ENCODE measurements at regions not wholly inside any gene's neighbourhood (a gene's known extent, or its start where the extent isn't known, plus 50 kb on each side); places are given as distances from the start of the nearest gene placed in this dataset.

DNA sequence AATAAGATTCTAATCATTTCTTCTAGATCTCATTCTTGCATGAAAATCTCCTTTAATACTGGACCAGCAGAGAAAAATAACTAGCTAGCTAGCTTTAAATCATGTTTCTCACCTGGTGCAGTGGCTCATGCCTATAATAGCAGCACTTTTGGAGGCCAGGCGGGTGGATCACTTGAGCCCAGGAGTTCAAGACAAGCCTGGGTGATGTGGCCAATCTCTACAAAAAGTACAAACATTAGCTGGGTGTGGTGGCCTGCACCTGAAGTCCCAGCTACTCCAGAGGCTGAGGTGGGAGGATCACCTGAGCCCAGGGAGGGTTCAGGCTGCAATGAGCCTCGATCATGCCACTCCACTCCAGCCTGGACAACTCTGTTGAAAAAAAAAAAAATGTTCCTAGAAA lies 99.2 kb downstream of the BAMBI start:
- TF ChIP-seq, protein P1, sequence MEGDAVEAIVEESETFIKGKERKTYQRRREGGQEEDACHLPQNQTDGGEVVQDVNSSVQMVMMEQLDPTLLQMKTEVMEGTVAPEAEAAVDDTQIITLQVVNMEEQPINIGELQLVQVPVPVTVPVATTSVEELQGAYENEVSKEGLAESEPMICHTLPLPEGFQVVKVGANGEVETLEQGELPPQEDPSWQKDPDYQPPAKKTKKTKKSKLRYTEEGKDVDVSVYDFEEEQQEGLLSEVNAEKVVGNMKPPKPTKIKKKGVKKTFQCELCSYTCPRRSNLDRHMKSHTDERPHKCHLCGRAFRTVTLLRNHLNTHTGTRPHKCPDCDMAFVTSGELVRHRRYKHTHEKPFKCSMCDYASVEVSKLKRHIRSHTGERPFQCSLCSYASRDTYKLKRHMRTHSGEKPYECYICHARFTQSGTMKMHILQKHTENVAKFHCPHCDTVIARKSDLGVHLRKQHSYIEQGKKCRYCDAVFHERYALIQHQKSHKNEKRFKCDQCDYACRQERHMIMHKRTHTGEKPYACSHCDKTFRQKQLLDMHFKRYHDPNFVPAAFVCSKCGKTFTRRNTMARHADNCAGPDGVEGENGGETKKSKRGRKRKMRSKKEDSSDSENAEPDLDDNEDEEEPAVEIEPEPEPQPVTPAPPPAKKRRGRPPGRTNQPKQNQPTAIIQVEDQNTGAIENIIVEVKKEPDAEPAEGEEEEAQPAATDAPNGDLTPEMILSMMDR (optimal IDR thresholded peaks at IDR 0.05 in 1 of 3, IDR thresholded peaks at IDR 0.05 in 1 of 3, conservative IDR thresholded peaks at IDR 0.05 in 1 of 3; ENCODE audit: extremely low read depth in 1 of 3, insufficient read depth in 2 of 3, low read length in 3 of 3): no peak
- TF ChIP-seq EZH2 (IDR thresholded peaks at IDR 0.05; ENCODE audit: low read length): no peak
- Histone ChIP-seq H4K20me1 (ENCODE audit: control insufficient read depth, extremely low read depth, insufficient read depth, low read length) (no peaks in the 10 kb centered on the region), H3K9me3 (ENCODE audit: control insufficient read depth, low read depth, low read length) (no peaks in the 10 kb centered on the region), H3K9me1 (ENCODE audit: control insufficient read depth, extremely low read depth, insufficient read depth, low read length) (no peaks in the 10 kb centered on the region), H3K9ac (ENCODE audit: control insufficient read depth, extremely low read depth, insufficient read depth, low read length) (no peak overlapping the region), H3K79me2 (ENCODE audit: control insufficient read depth, insufficient read depth, low read length) (no peaks in the 10 kb centered on the region), H3K4me1 (ENCODE audit: control insufficient read depth, extremely low read depth, insufficient read depth, low read length) (no peaks in the 10 kb centered on the region), H3K27me3 (ENCODE audit: control insufficient read depth, extremely low read depth, insufficient read depth, low read length) (no peaks in the 10 kb centered on the region), H3K27ac (ENCODE audit: control insufficient read depth, insufficient read depth, low read length) (no peak overlapping the region), H2AFZ (ENCODE audit: control insufficient read depth, low read length) (no peak overlapping the region), H3K4me2 (ENCODE audit: control insufficient read depth, extremely low read depth, insufficient read depth, low read depth, low read length) (no peak overlapping the region), H3K36me3 (ENCODE audit: control insufficient read depth in 2 of 2, extremely low read depth in 1 of 2, insufficient read depth in 2 of 2, low read length in 2 of 2) (no peaks in the 10 kb centered on the region), H3K4me3 (ENCODE audit: control insufficient read depth in 2 of 3, extremely low read depth in 1 of 3, insufficient read depth in 2 of 3, low read depth in 1 of 3, low read length in 3 of 3) (no peak overlapping the region)
- FAIRE-seq: no peak
- dilution Hi-C loops (cut with MboI; ENCODE audit: extremely low pct_ligation_motif_present, low sequenced_read_pairs): no loop called here
- DNase-seq (ENCODE audit: low read depth, low spot score): no peak

DNA sequence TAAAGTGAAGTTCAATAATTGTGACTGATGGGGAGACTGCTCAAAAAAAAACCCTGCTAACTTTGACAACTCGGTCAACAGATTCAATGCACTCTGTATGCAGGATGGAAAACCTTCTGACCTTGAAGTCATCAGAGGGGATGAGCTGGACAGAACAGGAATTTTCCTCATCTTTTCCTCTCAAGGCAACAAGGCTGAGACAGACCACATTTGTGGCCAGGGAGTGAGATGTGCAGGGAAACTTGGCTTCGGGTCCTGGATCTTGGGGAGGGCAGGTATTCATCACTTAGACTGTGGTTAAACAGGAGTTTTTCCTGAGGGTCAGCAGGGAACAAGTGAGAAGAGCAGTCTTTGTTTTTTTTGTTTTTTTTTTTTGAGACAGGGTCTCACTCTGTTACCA lies 100.6 kb downstream of the BAMBI start:
- no peaks in the 10 kb centered on the region for H3K27me3 ChIP-seq (ENCODE audit: control insufficient read depth, extremely low read depth, insufficient read depth, low read length)
- no peak overlapping the region for H3K9ac ChIP-seq (ENCODE audit: control insufficient read depth, extremely low read depth, insufficient read depth, low read length)
- no peak for DNase-seq (ENCODE audit: low read depth, low spot score)
- H2AFZ ChIP-seq (ENCODE audit: control insufficient read depth, low read length): no peak overlapping the region
- no peak overlapping the region for H3K4me3 ChIP-seq (ENCODE audit: control insufficient read depth in 2 of 3, extremely low read depth in 1 of 3, insufficient read depth in 2 of 3, low read depth in 1 of 3, low read length in 3 of 3)
- no peak overlapping the region for H3K4me2 ChIP-seq (ENCODE audit: control insufficient read depth, extremely low read depth, insufficient read depth, low read depth, low read length)
- H3K79me2 ChIP-seq (ENCODE audit: control insufficient read depth, insufficient read depth, low read length): no peaks in the 10 kb centered on the region
- H4K20me1 ChIP-seq (ENCODE audit: control insufficient read depth, extremely low read depth, insufficient read depth, low read length): no peaks in the 10 kb centered on the region
- no peak for TF ChIP-seq EZH2 (IDR thresholded peaks at IDR 0.05; ENCODE audit: low read length)
- TF ChIP-seq, protein P1 (optimal IDR thresholded peaks at IDR 0.05 in 1 of 3, IDR thresholded peaks at IDR 0.05 in 1 of 3, conservative IDR thresholded peaks at IDR 0.05 in 1 of 3; ENCODE audit: extremely low read depth in 1 of 3, insufficient read depth in 2 of 3, low read length in 3 of 3): no peak
- no peaks in the 10 kb centered on the region for H3K9me3 ChIP-seq (ENCODE audit: control insufficient read depth, low read depth, low read length)
- no peaks in the 10 kb centered on the region for H3K9me1 ChIP-seq (ENCODE audit: control insufficient read depth, extremely low read depth, insufficient read depth, low read length)
- H3K4me1 ChIP-seq (ENCODE audit: control insufficient read depth, extremely low read depth, insufficient read depth, low read length): no peaks in the 10 kb centered on the region
- no peaks in the 10 kb centered on the region for H3K36me3 ChIP-seq (ENCODE audit: control insufficient read depth in 2 of 2, extremely low read depth in 1 of 2, insufficient read depth in 2 of 2, low read length in 2 of 2)
- no peak overlapping the region for H3K27ac ChIP-seq (ENCODE audit: control insufficient read depth, insufficient read depth, low read length)
- FAIRE-seq: no peak
- dilution Hi-C loops (cut with MboI; ENCODE audit: extremely low pct_ligation_motif_present, low sequenced_read_pairs): no loop called here
